Thyroid gland (tissue), 4 donors: ENCODE measurements at regions not wholly inside any gene's neighbourhood (a gene's known extent, or its start where the extent isn't known, plus 50 kb on each side); places are given as distances from the start of the nearest gene placed in this dataset.

ENCODE experiments used
- DNase-seq, 2 donors: peaks; one replicate each; pipeline ENCODE4 v3.0.0-alpha.2; 2019
- H3K27ac ChIP-seq, 3 donors: fragments of 200-600 bp; sonication (generic); 1 replicate in 2 of 3; 2 replicates in 1 of 3; pipeline ENCODE4 v1.5.1; 2016 to 2019; ENCODE audit warnings: mild to moderate bottlenecking in 1 of 3, moderate library complexity in 1 of 3
- H3K27me3 ChIP-seq: fragments of 200-600 bp; sonication (generic); one replicate; pipeline ENCODE4 v1.5.1; 2019
- H3K36me3 ChIP-seq, 2 donors: fragments of 200-600 bp; sonication (generic); one replicate each; pipeline ENCODE4 v1.5.1; 2016 to 2019
- H3K4me1 ChIP-seq, 2 donors: fragments of 200-600 bp; sonication (generic); one replicate each; pipeline ENCODE4 v1.5.1; 2017 to 2019
- H3K4me3 ChIP-seq, 3 donors: fragments of 200-600 bp; sonication (generic); replicated peaks in 1 of 3; 1 replicate in 2 of 3; 2 replicates in 1 of 3; pipeline ENCODE4 v1.5.1; 2016; ENCODE audit warnings: mild to moderate bottlenecking in 1 of 3
- H3K9me3 ChIP-seq: fragments of 200-600 bp; sonication (generic); one replicate; pipeline ENCODE4 v1.5.1; 2017
- POLR2A ChIP-seq, 2 donors: fragments of 450-650 bp; IDR thresholded peaks; one replicate each; pipeline ENCODE4 v1.6.1; 2017; ENCODE audit warnings: antibody characterized with exemption in 2 of 2, mild to moderate bottlenecking in 2 of 2, moderate library complexity in 1 of 2
- WGBS, 2 donors: methylation state at CpG; one replicate each; pipeline ENCODE4 v1.1.5; 2017; 5-methylcytosine and 5-hydroxymethylcytosine counted together
- intact Hi-C: fragments of 100-400 bp; cut with DNase I; formaldehyde crosslinking; loops from one replicate; pipeline ENCODE4 v1.15.1; 2023
- TF ChIP-seq, protein P1 (sequence below), 6 experiments: fragments of 200-600 bp in 3 of 6; fragments of 450-650 bp in 3 of 6; sonication (generic) in 3 of 6; IDR thresholded peaks; one replicate each; pipeline ENCODE4 v1.5.1; 2016 to 2019; ENCODE audit warnings: antibody characterized with exemption in 6 of 6, mild to moderate bottlenecking in 2 of 6, inconsistent platforms in 1 of 6, moderate library complexity in 1 of 6

DNA sequence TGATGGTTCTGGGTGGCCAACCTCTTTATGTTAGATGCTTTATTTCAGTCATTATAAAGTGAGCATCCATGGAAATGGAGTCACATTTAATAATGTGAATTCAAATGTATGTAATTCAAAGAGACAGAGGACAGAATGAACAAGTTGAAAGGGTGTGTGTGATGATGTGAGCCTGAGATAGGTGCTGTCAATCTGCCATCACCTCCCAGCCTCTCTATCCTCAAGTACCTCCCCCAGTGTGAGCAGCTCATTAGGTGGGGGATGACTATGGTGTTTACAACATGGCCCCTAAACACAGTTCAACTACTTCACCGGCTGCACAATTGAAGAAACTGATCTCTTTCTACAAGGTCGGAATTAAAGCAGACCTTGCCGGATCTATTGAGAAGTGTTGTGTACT is 74.7 kb upstream of the IGFBP5 start:
- H3K27ac ChIP-seq, result no peak overlapping the region
- peaks cover 35 to 55% of the 10 kb centered on the region in 2 donors for H3K4me1 ChIP-seq
- no peak overlapping the region for H3K4me3 ChIP-seq
- no peaks in the 10 kb centered on the region for H3K36me3 ChIP-seq
- DNase-seq, result no peak
- 64 to 67% methylated on average over 3 of the region's 3 CpGs for WGBS, 2 donors
- no peaks in the 10 kb centered on the region for H3K9me3 ChIP-seq
- TF ChIP-seq, protein P1, sequence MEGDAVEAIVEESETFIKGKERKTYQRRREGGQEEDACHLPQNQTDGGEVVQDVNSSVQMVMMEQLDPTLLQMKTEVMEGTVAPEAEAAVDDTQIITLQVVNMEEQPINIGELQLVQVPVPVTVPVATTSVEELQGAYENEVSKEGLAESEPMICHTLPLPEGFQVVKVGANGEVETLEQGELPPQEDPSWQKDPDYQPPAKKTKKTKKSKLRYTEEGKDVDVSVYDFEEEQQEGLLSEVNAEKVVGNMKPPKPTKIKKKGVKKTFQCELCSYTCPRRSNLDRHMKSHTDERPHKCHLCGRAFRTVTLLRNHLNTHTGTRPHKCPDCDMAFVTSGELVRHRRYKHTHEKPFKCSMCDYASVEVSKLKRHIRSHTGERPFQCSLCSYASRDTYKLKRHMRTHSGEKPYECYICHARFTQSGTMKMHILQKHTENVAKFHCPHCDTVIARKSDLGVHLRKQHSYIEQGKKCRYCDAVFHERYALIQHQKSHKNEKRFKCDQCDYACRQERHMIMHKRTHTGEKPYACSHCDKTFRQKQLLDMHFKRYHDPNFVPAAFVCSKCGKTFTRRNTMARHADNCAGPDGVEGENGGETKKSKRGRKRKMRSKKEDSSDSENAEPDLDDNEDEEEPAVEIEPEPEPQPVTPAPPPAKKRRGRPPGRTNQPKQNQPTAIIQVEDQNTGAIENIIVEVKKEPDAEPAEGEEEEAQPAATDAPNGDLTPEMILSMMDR (IDR thresholded peaks at IDR 0.05), result no peak
- no peak for TF ChIP-seq POLR2A (IDR thresholded peaks at IDR 0.05)
- intact Hi-C loops, result no loop called here
- no peaks in the 10 kb centered on the region for H3K27me3 ChIP-seq

GRCh38 chr2:216769626-216770025 is 74.3 kb upstream of the IGFBP5 start:
- Histone ChIP-seq H3K36me3 (no peaks in the 10 kb centered on the region), H3K4me1 (peaks cover 31 to 52% of the 10 kb centered on the region in 2 donors), H3K4me3 (no peak overlapping the region), H3K27ac (no peak overlapping the region), H3K27me3 (no peaks in the 10 kb centered on the region), H3K9me3 (no peaks in the 10 kb centered on the region)
- intact Hi-C loops, result no loop called here
- no peak for TF ChIP-seq POLR2A (IDR thresholded peaks at IDR 0.05)
- TF ChIP-seq, protein P1 (IDR thresholded peaks at IDR 0.05), result no peak
- no peak for DNase-seq

GRCh38 chr2:216768908-216769411 is 73.6 kb upstream of the IGFBP5 start:
- no peak for DNase-seq
- H3K36me3 ChIP-seq, result no peaks in the 10 kb centered on the region
- H3K4me3 ChIP-seq, result no peak overlapping the region
- TF ChIP-seq POLR2A (IDR thresholded peaks at IDR 0.05), result no peak
- no peaks in the 10 kb centered on the region for H3K9me3 ChIP-seq
- H3K4me1 ChIP-seq, result peaks cover 26 to 45% of the 10 kb centered on the region in 2 donors
- no peaks in the 10 kb centered on the region for H3K27me3 ChIP-seq
- peak overlapping the region in 2 of 3 donors; percentile 3 to 46 for H3K27ac ChIP-seq
- WGBS, 2 donors, result 51 to 64% methylated on average over 3 of the region's 3 CpGs
- intact Hi-C loops, result no loop called here

- peak; percentile 67 to 68 for DNase-seq
- Histone ChIP-seq H3K27me3 (no peaks in the 10 kb centered on the region), H3K36me3 (no peaks in the 10 kb centered on the region), H3K4me3 (no peak overlapping the region), H3K9me3 (no peaks in the 10 kb centered on the region), H3K4me1 (peaks cover 33 to 44% of the 10 kb centered on the region in 2 donors), H3K27ac (peak overlapping the region; percentile 69 to 81 (median 73))
- WGBS, 2 donors, result 7 to 10% methylated on average over 11 of the region's 11 CpGs
- TF ChIP-seq, protein P1 (IDR thresholded peaks at IDR 0.05), result peak in 3 of 6 experiments; percentile 15 to 37 (median 31)
- TF ChIP-seq POLR2A (IDR thresholded peaks at IDR 0.05), result peak in 1 of 2 donors; percentile 27
- intact Hi-C loops, result no loop called here
These were observed 70.5 kb upstream of the IGFBP5 start for GRCh38 chr2:216765761-216766262.

- no peaks in the 10 kb centered on the region for H3K27me3 ChIP-seq
- intact Hi-C loops, result no loop called here
- DNase-seq, result no peak
- H3K4me3 ChIP-seq, result no peak overlapping the region
- H3K9me3 ChIP-seq, result no peaks in the 10 kb centered on the region
- H3K36me3 ChIP-seq, result no peaks in the 10 kb centered on the region
- no peak overlapping the region for H3K27ac ChIP-seq
- TF ChIP-seq, protein P1 (IDR thresholded peaks at IDR 0.05), result no peak
- TF ChIP-seq POLR2A (IDR thresholded peaks at IDR 0.05), result no peak
- peaks cover 48 to 56% of the 10 kb centered on the region in 2 donors for H3K4me1 ChIP-seq
These were observed 68.0 kb upstream of the IGFBP5 start for GRCh38 chr2:216763396-216763795.
